ENCODE measurements at regions not wholly inside any gene's neighbourhood (a gene's known extent, or its start where the extent isn't known, plus 50 kb on each side); places are given as distances from the start of the nearest gene placed in this dataset.

- DNase-seq (ENCODE audit: low read depth in 1 of 2, low spot score in 1 of 2): no peak
- no peak for TF ChIP-seq GABPA (IDR thresholded peaks at IDR 0.05; ENCODE audit: low read depth)
- TF ChIP-seq CTCF (IDR thresholded peaks at IDR 0.05; ENCODE audit: insufficient read depth, low read length): no peak
- no peak for TF ChIP-seq REST (IDR thresholded peaks at IDR 0.05; ENCODE audit: insufficient replicate concordance, low read depth)
- no peaks in the 10 kb centered on the region for H3K27me3 ChIP-seq (ENCODE audit: insufficient read depth, poor library complexity, severe bottlenecking)
- no peak overlapping the region for H3K4me3 ChIP-seq (replicated peaks; ENCODE audit: insufficient read depth, low read length)
- no peak overlapping the region for H3K27ac ChIP-seq (replicated peaks)
Measured at GRCh38 chr2:200013906-200014305, 58.5 kb downstream of the MAIP1 start.

GRCh38 chr2:200021449-200022114, 66.2 kb downstream of the MAIP1 start:
- Histone ChIP-seq H3K4me3 (replicated peaks; ENCODE audit: insufficient read depth, low read length) (no peak overlapping the region), H3K27me3 (ENCODE audit: insufficient read depth, poor library complexity, severe bottlenecking) (no peaks in the 10 kb centered on the region), H3K27ac (replicated peaks) (no peak overlapping the region)
- no peak for DNase-seq (ENCODE audit: low read depth in 1 of 2, low spot score in 1 of 2)
- TF ChIP-seq SPI1 (IDR thresholded peaks at IDR 0.05; ENCODE audit: borderline replicate concordance, low read depth): no peak
- TF ChIP-seq REST (IDR thresholded peaks at IDR 0.05; ENCODE audit: insufficient replicate concordance, low read depth): no peak
- no peak for TF ChIP-seq GABPA (IDR thresholded peaks at IDR 0.05; ENCODE audit: low read depth)
- TF ChIP-seq CTCF (IDR thresholded peaks at IDR 0.05; ENCODE audit: insufficient read depth, low read length): no peak
- TF ChIP-seq POLR2AphosphoS5 (IDR thresholded peaks at IDR 0.05; ENCODE audit: low read depth): no peak

GRCh38 chr2:200022511-200022910, 67.1 kb downstream of the MAIP1 start:
- no peak overlapping the region for H3K27ac ChIP-seq (replicated peaks)
- TF ChIP-seq SPI1 (IDR thresholded peaks at IDR 0.05; ENCODE audit: borderline replicate concordance, low read depth): no peak
- no peak for TF ChIP-seq CTCF (IDR thresholded peaks at IDR 0.05; ENCODE audit: insufficient read depth, low read length)
- TF ChIP-seq POLR2AphosphoS5 (IDR thresholded peaks at IDR 0.05; ENCODE audit: low read depth): no peak
- no peak for TF ChIP-seq REST (IDR thresholded peaks at IDR 0.05; ENCODE audit: insufficient replicate concordance, low read depth)
- TF ChIP-seq GABPA (IDR thresholded peaks at IDR 0.05; ENCODE audit: low read depth): no peak
- H3K27me3 ChIP-seq (ENCODE audit: insufficient read depth, poor library complexity, severe bottlenecking): no peaks in the 10 kb centered on the region
- no peak for DNase-seq (ENCODE audit: low read depth in 1 of 2, low spot score in 1 of 2)
- H3K4me3 ChIP-seq (replicated peaks; ENCODE audit: insufficient read depth, low read length): no peak overlapping the region

Data from HL-60 (cell line).